Upper lobe of right lung (tissue), 1 donor: ENCODE measurements at regions not wholly inside any gene's neighbourhood (a gene's known extent, or its start where the extent isn't known, plus 50 kb on each side); places are given as distances from the start of the nearest gene placed in this dataset.
A peak's percentile ranks its signal among the peaks of the same experiment; 100 is the strongest.

ENCODE experiments used
- ATAC-seq: fragments of 200-7000 bp; cut with Tn5 transposase; one replicate; pipeline ENCODE4 v1.9.1; 2020; ENCODE audit warnings: mild to moderate bottlenecking, moderate library complexity
- DNase-seq: peaks from one replicate; pipeline ENCODE4 v3.0.0-alpha.2; 2020
- H3K27ac ChIP-seq: fragments of 200-600 bp; one replicate; pipeline ENCODE4 v1.8.0; 2022
- H3K27me3 ChIP-seq: fragments of 200-600 bp; one replicate; pipeline ENCODE4 v1.8.0; 2022; ENCODE audit warnings: mild to moderate bottlenecking
- H3K36me3 ChIP-seq: fragments of 200-600 bp; one replicate; pipeline ENCODE4 v1.8.0; 2022
- H3K4me1 ChIP-seq: fragments of 200-600 bp; one replicate; pipeline ENCODE4 v1.8.0; 2022
- H3K4me3 ChIP-seq: fragments of 200-600 bp; one replicate; pipeline ENCODE4 v1.8.0; 2022; ENCODE audit warnings: mild to moderate bottlenecking
- H3K9me3 ChIP-seq: fragments of 200-600 bp; one replicate; pipeline ENCODE4 v1.8.0; 2022
- CTCF ChIP-seq: fragments of 200-600 bp; IDR thresholded peaks from one replicate; pipeline ENCODE4 v1.8.0; 2022; ENCODE audit warnings: antibody characterized with exemption
- intact Hi-C: fragments of 100-400 bp; cut with DNase I; formaldehyde crosslinking; loops from one replicate; pipeline ENCODE4 v1.11.0; 2022
- donor health status: DM: no; HTN: yes; CAD: no; lungs with severe emphysema.

- no peak for ATAC-seq
- H3K36me3 ChIP-seq: no peaks in the 10 kb centered on the region
- H3K9me3 ChIP-seq: no peaks in the 10 kb centered on the region
- intact Hi-C loops: no loop called here
- no peak overlapping the region for H3K27ac ChIP-seq
- no peaks in the 10 kb centered on the region for H3K27me3 ChIP-seq
- DNase-seq: no peak
- no peaks in the 10 kb centered on the region for H3K4me1 ChIP-seq
- H3K4me3 ChIP-seq: no peak overlapping the region
- no peak for TF ChIP-seq CTCF
Measured at GRCh38 chr11:15557457-15558230, 442.9 kb downstream of the INSC start.

- intact Hi-C loops: no loop called here
- no peaks in the 10 kb centered on the region for H3K9me3 ChIP-seq
- no peaks in the 10 kb centered on the region for H3K4me1 ChIP-seq
- TF ChIP-seq CTCF: no peak
- no peak overlapping the region for H3K4me3 ChIP-seq
- no peak overlapping the region for H3K27ac ChIP-seq
- H3K27me3 ChIP-seq: no peaks in the 10 kb centered on the region
- no peak for ATAC-seq
- no peaks in the 10 kb centered on the region for H3K36me3 ChIP-seq
- no peak for DNase-seq
Measured at GRCh38 chr11:15558513-15559181, 443.9 kb downstream of the INSC start.

GRCh38 chr11:15560689-15561467 is 446.2 kb downstream of the INSC start:
- Histone ChIP-seq H3K4me1 (no peaks in the 10 kb centered on the region), H3K4me3 (no peak overlapping the region), H3K27ac (no peak overlapping the region), H3K9me3 (no peaks in the 10 kb centered on the region), H3K36me3 (no peaks in the 10 kb centered on the region), H3K27me3 (no peaks in the 10 kb centered on the region)
- TF ChIP-seq CTCF: no peak
- ATAC-seq: no peak
- intact Hi-C loops: no loop called here
- DNase-seq: no peak

GRCh38 chr11:15562230-15562629 is 447.5 kb downstream of the INSC start:
- intact Hi-C loops: no loop called here
- Histone ChIP-seq H3K4me1 (no peaks in the 10 kb centered on the region), H3K9me3 (no peaks in the 10 kb centered on the region), H3K36me3 (no peaks in the 10 kb centered on the region), H3K27me3 (no peaks in the 10 kb centered on the region), H3K27ac (no peak overlapping the region), H3K4me3 (no peak overlapping the region)
- DNase-seq: no peak
- peak; percentile 20 for ATAC-seq
- no peak for TF ChIP-seq CTCF

- DNase-seq (no peak), ATAC-seq (no peak)
- Histone ChIP-seq H3K4me3 (no peak overlapping the region), H3K4me1 (no peaks in the 10 kb centered on the region), H3K9me3 (no peaks in the 10 kb centered on the region), H3K27me3 (no peaks in the 10 kb centered on the region), H3K27ac (no peak overlapping the region), H3K36me3 (no peaks in the 10 kb centered on the region)
- intact Hi-C loops: no loop called here
- TF ChIP-seq CTCF: no peak
Measured at GRCh38 chr11:15563054-15563453, 448.3 kb downstream of the INSC start.
